ENCODE measurements at regions not wholly inside any gene's neighbourhood (a gene's known extent, or its start where the extent isn't known, plus 50 kb on each side); places are given as distances from the start of the nearest gene placed in this dataset.

DNA sequence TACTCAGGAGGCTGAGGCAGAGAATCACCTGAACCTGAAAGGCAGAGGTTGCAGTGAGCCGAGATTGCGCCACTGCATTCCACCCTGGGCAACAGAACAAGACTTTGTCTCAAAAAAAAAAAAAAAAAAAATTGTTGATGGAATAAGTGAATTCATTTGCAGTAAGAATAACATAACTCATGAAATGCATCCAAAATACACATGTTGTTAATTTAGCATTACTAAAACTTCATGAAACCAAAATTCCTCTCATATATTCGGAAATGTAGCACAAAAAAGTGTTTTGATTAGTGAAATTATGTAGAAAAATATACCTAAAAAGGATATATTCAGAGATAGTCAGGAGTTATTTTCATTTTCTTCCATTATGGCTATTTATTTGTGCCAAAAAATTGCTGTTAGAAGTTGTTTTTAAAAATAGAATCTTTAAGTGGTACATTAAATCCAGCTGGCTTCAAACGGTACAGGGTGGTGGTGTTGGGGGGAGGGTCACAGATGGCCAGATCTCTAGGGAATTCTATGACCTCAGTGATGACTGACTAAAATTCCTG, 78.2 kb upstream of the UGP2 start:
- Histone ChIP-seq H3K4me3 (ENCODE audit: low read length in 2 of 2) (no peak overlapping the region), H3K27me3 (ENCODE audit: control insufficient read depth in 2 of 2, insufficient read depth in 1 of 2, low read length in 1 of 2) (no peaks in the 10 kb centered on the region), H3K4me1 (ENCODE audit: control insufficient read depth in 2 of 2, insufficient read depth in 2 of 2, low read length in 2 of 2) (no peaks in the 10 kb centered on the region), H3K27ac (ENCODE audit: low read depth in 1 of 2, low read length in 1 of 2) (no peak overlapping the region), H3K9me3 (ENCODE audit: control insufficient read depth in 2 of 2, insufficient read depth in 1 of 2, low read length in 1 of 2) (no peaks in the 10 kb centered on the region), H3K36me3 (ENCODE audit: control insufficient read depth in 2 of 2, insufficient read depth in 2 of 2, low read length in 1 of 2) (no peaks in the 10 kb centered on the region)
- DNase-seq (ENCODE audit: low read depth in 6 of 9, low spot score in 9 of 9): no peak
- 91% methylated on average over 4 of the region's 4 CpGs for WGBS

DNA sequence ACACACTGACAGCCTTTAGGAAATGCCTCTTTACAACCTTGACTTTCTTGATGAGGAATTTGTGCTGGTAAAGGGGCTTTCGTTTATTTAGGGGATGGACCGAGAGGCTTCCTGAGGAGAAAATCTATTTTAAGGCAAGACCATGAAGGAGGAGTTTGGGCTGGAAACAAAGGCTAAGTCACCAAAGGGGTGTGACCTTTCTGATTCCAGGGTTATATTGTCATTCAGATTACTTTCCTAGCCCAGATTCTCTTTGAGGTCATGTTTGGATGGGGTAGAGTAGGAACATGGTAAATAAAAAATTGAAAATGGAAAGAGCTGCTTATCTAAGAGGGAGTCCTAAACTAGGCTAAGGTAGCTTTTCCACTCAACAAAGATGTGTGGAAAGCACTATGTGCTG, 77.1 kb upstream of the UGP2 start:
- Histone ChIP-seq H3K27me3 (ENCODE audit: control insufficient read depth in 2 of 2, insufficient read depth in 1 of 2, low read length in 1 of 2) (no peaks in the 10 kb centered on the region), H3K27ac (ENCODE audit: low read depth in 1 of 2, low read length in 1 of 2) (no peak overlapping the region), H3K36me3 (ENCODE audit: control insufficient read depth in 2 of 2, insufficient read depth in 2 of 2, low read length in 1 of 2) (no peaks in the 10 kb centered on the region), H3K9me3 (ENCODE audit: control insufficient read depth in 2 of 2, insufficient read depth in 1 of 2, low read length in 1 of 2) (no peaks in the 10 kb centered on the region), H3K4me3 (ENCODE audit: low read length in 2 of 2) (no peak overlapping the region), H3K4me1 (ENCODE audit: control insufficient read depth in 2 of 2, insufficient read depth in 2 of 2, low read length in 2 of 2) (no peaks in the 10 kb centered on the region)
- no peak for DNase-seq (ENCODE audit: low read depth in 6 of 9, low spot score in 9 of 9)
- WGBS: 91% methylated on average over 2 of the region's 2 CpGs

DNA sequence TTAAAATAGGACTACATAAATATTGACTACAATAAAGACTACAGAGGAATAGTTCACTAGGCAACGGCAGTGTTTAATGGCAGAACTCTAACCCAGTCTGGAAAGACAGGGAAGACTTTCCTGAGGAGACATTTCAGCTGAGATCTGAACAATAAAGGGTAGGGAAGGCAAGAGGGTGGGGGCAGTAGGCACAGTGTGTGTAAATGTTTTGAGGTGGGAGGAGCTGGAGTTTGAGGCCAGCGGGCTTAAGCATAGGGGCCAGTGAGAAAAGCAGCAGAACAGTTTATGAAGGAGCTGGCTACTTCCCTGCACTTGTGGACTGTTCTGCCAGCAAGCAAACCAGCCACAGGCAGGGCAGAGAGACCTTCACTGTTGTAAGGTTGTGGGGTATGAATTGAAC, 76.6 kb upstream of the UGP2 start:
- Histone ChIP-seq H3K27ac (ENCODE audit: low read depth in 1 of 2, low read length in 1 of 2) (no peak overlapping the region), H3K4me1 (ENCODE audit: control insufficient read depth in 2 of 2, insufficient read depth in 2 of 2, low read length in 2 of 2) (no peaks in the 10 kb centered on the region), H3K27me3 (ENCODE audit: control insufficient read depth in 2 of 2, insufficient read depth in 1 of 2, low read length in 1 of 2) (no peaks in the 10 kb centered on the region), H3K9me3 (ENCODE audit: control insufficient read depth in 2 of 2, insufficient read depth in 1 of 2, low read length in 1 of 2) (no peaks in the 10 kb centered on the region), H3K36me3 (ENCODE audit: control insufficient read depth in 2 of 2, insufficient read depth in 2 of 2, low read length in 1 of 2) (no peaks in the 10 kb centered on the region), H3K4me3 (ENCODE audit: low read length in 2 of 2) (no peak overlapping the region)
- no peak for DNase-seq (ENCODE audit: low read depth in 6 of 9, low spot score in 9 of 9)
- 98% methylated on average over 2 of the region's 2 CpGs for WGBS

DNA sequence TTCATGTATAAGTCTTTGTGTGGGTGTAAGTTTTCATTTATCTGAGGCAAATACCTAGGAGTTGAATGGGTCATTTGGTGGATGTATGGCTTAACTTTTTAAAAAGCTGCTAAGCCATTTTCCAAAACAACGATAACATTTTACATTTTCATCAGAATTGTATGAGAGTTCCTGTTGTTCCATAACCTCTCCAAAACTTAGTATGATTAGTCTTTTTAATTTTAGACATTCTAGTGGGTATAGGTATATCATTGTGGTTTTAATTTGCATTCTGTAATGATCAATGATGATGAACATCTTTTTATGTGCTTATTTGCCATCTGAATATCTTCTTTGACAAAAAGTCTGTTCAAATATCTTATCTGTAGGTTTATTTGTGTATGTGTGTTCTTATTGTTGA, 74.4 kb upstream of the UGP2 start:
- H3K36me3 ChIP-seq (ENCODE audit: control insufficient read depth in 2 of 2, insufficient read depth in 2 of 2, low read length in 1 of 2): no peaks in the 10 kb centered on the region
- no peaks in the 10 kb centered on the region for H3K9me3 ChIP-seq (ENCODE audit: control insufficient read depth in 2 of 2, insufficient read depth in 1 of 2, low read length in 1 of 2)
- no peak overlapping the region for H3K27ac ChIP-seq (ENCODE audit: low read depth in 1 of 2, low read length in 1 of 2)
- WGBS: 99% methylated on average over 1 of the region's 1 CpG
- H3K4me1 ChIP-seq (ENCODE audit: control insufficient read depth in 2 of 2, insufficient read depth in 2 of 2, low read length in 2 of 2): no peaks in the 10 kb centered on the region
- H3K27me3 ChIP-seq (ENCODE audit: control insufficient read depth in 2 of 2, insufficient read depth in 1 of 2, low read length in 1 of 2): no peaks in the 10 kb centered on the region
- no peak overlapping the region for H3K4me3 ChIP-seq (ENCODE audit: low read length in 2 of 2)
- DNase-seq (ENCODE audit: low read depth in 6 of 9, low spot score in 9 of 9): no peak

DNA sequence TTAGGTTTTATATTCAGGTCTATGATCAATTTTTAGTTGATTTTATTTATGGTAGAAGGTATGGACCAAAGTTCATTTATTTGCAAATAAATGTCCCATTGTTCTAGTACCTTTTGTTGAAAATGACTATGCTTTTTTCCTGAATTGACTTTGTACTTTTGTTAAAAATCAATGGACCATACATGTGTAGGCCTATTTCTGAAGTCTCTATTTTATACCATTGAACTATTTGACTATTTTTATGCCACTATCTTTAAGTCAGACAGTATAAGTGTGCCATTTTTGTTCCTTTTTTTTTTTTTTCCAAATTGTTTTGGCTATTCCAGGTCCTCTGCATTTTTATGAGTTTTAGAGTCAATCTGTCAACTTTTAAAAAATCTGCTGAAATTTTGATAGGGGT, 73.6 kb upstream of the UGP2 start:
- Histone ChIP-seq H3K4me1 (ENCODE audit: control insufficient read depth in 2 of 2, insufficient read depth in 2 of 2, low read length in 2 of 2) (no peaks in the 10 kb centered on the region), H3K9me3 (ENCODE audit: control insufficient read depth in 2 of 2, insufficient read depth in 1 of 2, low read length in 1 of 2) (no peaks in the 10 kb centered on the region), H3K27me3 (ENCODE audit: control insufficient read depth in 2 of 2, insufficient read depth in 1 of 2, low read length in 1 of 2) (no peaks in the 10 kb centered on the region), H3K4me3 (ENCODE audit: low read length in 2 of 2) (no peak overlapping the region), H3K27ac (ENCODE audit: low read depth in 1 of 2, low read length in 1 of 2) (no peak overlapping the region), H3K36me3 (ENCODE audit: control insufficient read depth in 2 of 2, insufficient read depth in 2 of 2, low read length in 1 of 2) (no peaks in the 10 kb centered on the region)
- DNase-seq (ENCODE audit: low read depth in 6 of 9, low spot score in 9 of 9): no peak

DNA sequence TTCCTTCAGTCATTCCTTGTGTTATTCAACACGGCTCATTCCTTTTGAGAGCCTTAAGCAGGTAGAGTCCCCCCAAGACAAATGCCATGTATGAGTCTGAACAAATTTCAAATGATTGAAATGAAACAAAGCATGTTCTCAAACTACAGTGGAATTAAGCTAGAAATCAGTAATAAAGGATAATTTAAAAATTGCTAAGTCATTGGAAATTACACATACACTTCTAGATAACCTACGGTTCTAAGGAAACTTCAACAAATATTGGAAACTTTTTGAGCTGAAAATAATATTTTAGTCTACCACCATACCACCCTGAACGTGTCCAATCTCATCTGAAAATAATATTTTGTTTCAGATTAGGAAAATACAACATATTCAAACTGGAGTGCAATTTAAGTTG, 71.8 kb upstream of the UGP2 start:
- Histone ChIP-seq H3K27me3 (ENCODE audit: control insufficient read depth in 2 of 2, insufficient read depth in 1 of 2, low read length in 1 of 2) (no peaks in the 10 kb centered on the region), H3K27ac (ENCODE audit: low read depth in 1 of 2, low read length in 1 of 2) (no peak overlapping the region), H3K36me3 (ENCODE audit: control insufficient read depth in 2 of 2, insufficient read depth in 2 of 2, low read length in 1 of 2) (no peaks in the 10 kb centered on the region), H3K4me1 (ENCODE audit: control insufficient read depth in 2 of 2, insufficient read depth in 2 of 2, low read length in 2 of 2) (no peaks in the 10 kb centered on the region), H3K4me3 (ENCODE audit: low read length in 2 of 2) (no peak overlapping the region), H3K9me3 (ENCODE audit: control insufficient read depth in 2 of 2, insufficient read depth in 1 of 2, low read length in 1 of 2) (no peaks in the 10 kb centered on the region)
- 94% methylated on average over 3 of the region's 3 CpGs for WGBS
- DNase-seq (ENCODE audit: low read depth in 6 of 9, low spot score in 9 of 9): no peak

DNA sequence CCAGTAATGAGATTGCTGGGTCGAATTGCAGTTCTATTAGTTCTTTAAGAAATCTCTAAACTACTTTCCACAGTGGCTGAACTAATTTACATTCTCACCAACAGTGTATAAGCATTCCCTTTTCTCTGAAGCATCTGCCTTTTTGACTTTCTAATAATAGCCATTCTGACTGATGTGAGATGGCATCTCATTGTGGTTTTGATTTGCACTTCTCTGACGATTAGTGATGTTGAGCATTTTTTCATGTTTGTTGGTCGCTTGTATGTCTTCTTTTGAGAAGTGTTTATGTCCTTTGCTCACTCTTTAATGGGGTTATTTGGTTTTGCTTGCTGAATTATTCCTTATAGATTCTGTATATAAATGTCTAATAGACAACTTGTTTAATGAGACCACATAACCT, 69.6 kb upstream of the UGP2 start:
- Histone ChIP-seq H3K4me3 (ENCODE audit: low read length in 2 of 2) (no peak overlapping the region), H3K36me3 (ENCODE audit: control insufficient read depth in 2 of 2, insufficient read depth in 2 of 2, low read length in 1 of 2) (no peaks in the 10 kb centered on the region), H3K27me3 (ENCODE audit: control insufficient read depth in 2 of 2, insufficient read depth in 1 of 2, low read length in 1 of 2) (no peaks in the 10 kb centered on the region), H3K9me3 (ENCODE audit: control insufficient read depth in 2 of 2, insufficient read depth in 1 of 2, low read length in 1 of 2) (no peaks in the 10 kb centered on the region), H3K27ac (ENCODE audit: low read depth in 1 of 2, low read length in 1 of 2) (no peak overlapping the region), H3K4me1 (ENCODE audit: control insufficient read depth in 2 of 2, insufficient read depth in 2 of 2, low read length in 2 of 2) (no peaks in the 10 kb centered on the region)
- DNase-seq (ENCODE audit: low read depth in 6 of 9, low spot score in 9 of 9): no peak
- WGBS: 86% methylated on average over 3 of the region's 3 CpGs

DNA sequence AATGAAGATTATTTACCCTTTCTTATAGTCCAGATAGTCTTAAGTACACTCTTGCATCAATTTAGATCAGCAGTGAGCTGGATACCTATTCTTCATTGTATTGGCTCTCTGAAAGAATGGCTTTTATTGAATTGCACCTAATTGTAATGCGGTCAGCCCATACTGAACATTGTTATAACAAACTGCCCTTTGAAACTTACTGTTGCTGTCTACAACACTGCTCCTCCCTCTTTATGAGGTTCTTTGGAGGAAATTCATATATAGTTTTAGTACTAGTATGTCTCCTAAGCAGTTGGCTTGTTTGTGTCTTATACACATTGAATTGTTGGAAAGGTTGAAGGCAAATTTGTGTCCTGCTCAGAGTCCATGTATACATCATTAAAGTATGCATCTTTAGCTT, 66.5 kb upstream of the UGP2 start:
- no peaks in the 10 kb centered on the region for H3K4me1 ChIP-seq (ENCODE audit: control insufficient read depth in 2 of 2, insufficient read depth in 2 of 2, low read length in 2 of 2)
- no peak for DNase-seq (ENCODE audit: low read depth in 6 of 9, low spot score in 9 of 9)
- WGBS: 99% methylated on average over 1 of the region's 1 CpG
- H3K27me3 ChIP-seq (ENCODE audit: control insufficient read depth in 2 of 2, insufficient read depth in 1 of 2, low read length in 1 of 2): no peaks in the 10 kb centered on the region
- no peak overlapping the region for H3K4me3 ChIP-seq (ENCODE audit: low read length in 2 of 2)
- H3K27ac ChIP-seq (ENCODE audit: low read depth in 1 of 2, low read length in 1 of 2): no peak overlapping the region
- H3K36me3 ChIP-seq (ENCODE audit: control insufficient read depth in 2 of 2, insufficient read depth in 2 of 2, low read length in 1 of 2): no peaks in the 10 kb centered on the region
- H3K9me3 ChIP-seq (ENCODE audit: control insufficient read depth in 2 of 2, insufficient read depth in 1 of 2, low read length in 1 of 2): no peaks in the 10 kb centered on the region

DNA sequence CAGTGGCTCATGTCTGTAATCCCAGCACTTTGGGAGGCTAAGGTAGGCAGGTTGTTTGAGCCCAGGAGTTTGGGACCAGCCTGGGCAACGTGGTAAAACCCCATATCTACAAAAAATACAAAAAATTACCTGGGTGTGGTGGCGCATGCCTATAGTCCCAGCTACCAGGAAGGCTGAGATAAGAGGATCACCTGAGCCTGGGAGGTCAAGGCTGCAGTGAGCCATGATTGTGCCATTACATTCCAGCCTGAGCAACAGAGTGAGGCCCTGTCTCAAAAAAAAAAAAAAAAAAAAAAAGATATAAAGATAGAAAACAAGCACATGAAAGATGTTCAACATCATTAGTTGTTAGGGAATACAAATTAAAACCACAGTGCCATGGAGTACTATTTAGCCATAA, 65.3 kb upstream of the UGP2 start:
- H3K9me3 ChIP-seq (ENCODE audit: control insufficient read depth in 2 of 2, insufficient read depth in 1 of 2, low read length in 1 of 2): no peaks in the 10 kb centered on the region
- no peak for DNase-seq (ENCODE audit: low read depth in 6 of 9, low spot score in 9 of 9)
- 98% methylated on average over 2 of the region's 2 CpGs for WGBS
- no peak overlapping the region for H3K27ac ChIP-seq (ENCODE audit: low read depth in 1 of 2, low read length in 1 of 2)
- H3K4me3 ChIP-seq (ENCODE audit: low read length in 2 of 2): no peak overlapping the region
- no peaks in the 10 kb centered on the region for H3K4me1 ChIP-seq (ENCODE audit: control insufficient read depth in 2 of 2, insufficient read depth in 2 of 2, low read length in 2 of 2)
- no peaks in the 10 kb centered on the region for H3K27me3 ChIP-seq (ENCODE audit: control insufficient read depth in 2 of 2, insufficient read depth in 1 of 2, low read length in 1 of 2)
- H3K36me3 ChIP-seq (ENCODE audit: control insufficient read depth in 2 of 2, insufficient read depth in 2 of 2, low read length in 1 of 2): no peaks in the 10 kb centered on the region

DNA sequence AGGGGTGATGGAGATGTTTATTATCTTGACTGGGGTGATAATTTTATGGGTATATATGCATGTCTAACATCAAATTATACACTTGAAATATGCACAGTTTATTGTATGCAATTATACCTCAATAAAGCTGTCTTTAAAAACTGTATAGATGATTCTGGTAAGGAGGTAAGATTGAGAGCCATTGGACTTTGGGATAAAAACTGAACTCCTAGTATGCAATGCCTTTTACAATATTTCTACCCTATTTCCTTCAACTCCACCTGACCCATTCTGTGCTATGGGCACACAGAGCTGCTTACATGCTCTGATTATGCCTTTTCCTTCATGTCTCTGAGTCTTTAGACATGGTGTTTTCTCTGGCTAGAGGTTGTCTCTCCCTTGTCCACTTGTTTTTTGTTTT, 63.9 kb upstream of the UGP2 start:
- no peaks in the 10 kb centered on the region for H3K27me3 ChIP-seq (ENCODE audit: control insufficient read depth in 2 of 2, insufficient read depth in 1 of 2, low read length in 1 of 2)
- H3K36me3 ChIP-seq (ENCODE audit: control insufficient read depth in 2 of 2, insufficient read depth in 2 of 2, low read length in 1 of 2): no peaks in the 10 kb centered on the region
- H3K9me3 ChIP-seq (ENCODE audit: control insufficient read depth in 2 of 2, insufficient read depth in 1 of 2, low read length in 1 of 2): no peaks in the 10 kb centered on the region
- no peak overlapping the region for H3K27ac ChIP-seq (ENCODE audit: low read depth in 1 of 2, low read length in 1 of 2)
- H3K4me1 ChIP-seq (ENCODE audit: control insufficient read depth in 2 of 2, insufficient read depth in 2 of 2, low read length in 2 of 2): no peaks in the 10 kb centered on the region
- no peak overlapping the region for H3K4me3 ChIP-seq (ENCODE audit: low read length in 2 of 2)
- DNase-seq (ENCODE audit: low read depth in 6 of 9, low spot score in 9 of 9): no peak

Data from thymus (tissue), 11 donors.